ENCODE measurements at regions not wholly inside any gene's neighbourhood (a gene's known extent, or its start where the extent isn't known, plus 50 kb on each side); places are given as distances from the start of the nearest gene placed in this dataset.

- H3K4me3 ChIP-seq (ENCODE audit: low read depth, low read length), result no peak overlapping the region
- ChIA-PET CTCF (no interaction called here), POLR2A (no interaction called here)
- TF ChIP-seq, protein P1, sequence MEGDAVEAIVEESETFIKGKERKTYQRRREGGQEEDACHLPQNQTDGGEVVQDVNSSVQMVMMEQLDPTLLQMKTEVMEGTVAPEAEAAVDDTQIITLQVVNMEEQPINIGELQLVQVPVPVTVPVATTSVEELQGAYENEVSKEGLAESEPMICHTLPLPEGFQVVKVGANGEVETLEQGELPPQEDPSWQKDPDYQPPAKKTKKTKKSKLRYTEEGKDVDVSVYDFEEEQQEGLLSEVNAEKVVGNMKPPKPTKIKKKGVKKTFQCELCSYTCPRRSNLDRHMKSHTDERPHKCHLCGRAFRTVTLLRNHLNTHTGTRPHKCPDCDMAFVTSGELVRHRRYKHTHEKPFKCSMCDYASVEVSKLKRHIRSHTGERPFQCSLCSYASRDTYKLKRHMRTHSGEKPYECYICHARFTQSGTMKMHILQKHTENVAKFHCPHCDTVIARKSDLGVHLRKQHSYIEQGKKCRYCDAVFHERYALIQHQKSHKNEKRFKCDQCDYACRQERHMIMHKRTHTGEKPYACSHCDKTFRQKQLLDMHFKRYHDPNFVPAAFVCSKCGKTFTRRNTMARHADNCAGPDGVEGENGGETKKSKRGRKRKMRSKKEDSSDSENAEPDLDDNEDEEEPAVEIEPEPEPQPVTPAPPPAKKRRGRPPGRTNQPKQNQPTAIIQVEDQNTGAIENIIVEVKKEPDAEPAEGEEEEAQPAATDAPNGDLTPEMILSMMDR (IDR thresholded peaks at IDR 0.05; ENCODE audit: insufficient read depth, low read length, missing control alignments), result no peak
- no peak for DNase-seq (ENCODE audit: low read depth, low spot score)
Observed at GRCh38 chr6:65900928-65901327, 193.9 kb upstream of the EYS start.

DNA sequence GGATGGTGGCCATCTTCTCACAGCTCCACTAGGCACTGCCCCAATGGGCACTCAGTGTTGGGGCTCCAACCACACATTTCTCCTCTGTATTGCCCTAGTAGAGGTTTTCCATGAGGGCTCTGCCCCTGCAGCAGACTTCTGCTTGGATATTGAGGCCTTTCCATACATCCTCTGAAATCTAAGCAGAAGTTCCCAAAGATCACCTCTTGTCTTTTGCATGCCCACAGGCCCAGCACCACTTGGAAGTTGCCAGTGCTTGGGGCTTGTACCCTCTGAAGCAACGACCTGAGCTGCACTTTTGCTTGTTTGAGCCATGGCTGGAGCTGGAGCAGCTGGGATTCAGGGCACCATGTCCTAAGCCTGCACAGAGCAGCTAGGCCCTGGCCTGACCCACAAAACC lies 189.1 kb upstream of the EYS start:
- DNase-seq (ENCODE audit: low read depth, low spot score), result no peak
- TF ChIP-seq, protein P1 (IDR thresholded peaks at IDR 0.05; ENCODE audit: insufficient read depth, low read length, missing control alignments), result no peak
- POLR2A ChIA-PET, result no interaction called here
- H3K4me3 ChIP-seq (ENCODE audit: low read depth, low read length), result no peak overlapping the region
- CTCF ChIA-PET, result no interaction called here

GRCh38 chr6:65876668-65877067 lies 169.6 kb upstream of the EYS start:
- CTCF ChIA-PET, result no interaction called here
- H3K4me3 ChIP-seq (ENCODE audit: low read depth, low read length), result no peak overlapping the region
- no peak for DNase-seq (ENCODE audit: low read depth, low spot score)
- TF ChIP-seq, protein P1 (IDR thresholded peaks at IDR 0.05; ENCODE audit: insufficient read depth, low read length, missing control alignments), result no peak
- POLR2A ChIA-PET, result no interaction called here

DNA sequence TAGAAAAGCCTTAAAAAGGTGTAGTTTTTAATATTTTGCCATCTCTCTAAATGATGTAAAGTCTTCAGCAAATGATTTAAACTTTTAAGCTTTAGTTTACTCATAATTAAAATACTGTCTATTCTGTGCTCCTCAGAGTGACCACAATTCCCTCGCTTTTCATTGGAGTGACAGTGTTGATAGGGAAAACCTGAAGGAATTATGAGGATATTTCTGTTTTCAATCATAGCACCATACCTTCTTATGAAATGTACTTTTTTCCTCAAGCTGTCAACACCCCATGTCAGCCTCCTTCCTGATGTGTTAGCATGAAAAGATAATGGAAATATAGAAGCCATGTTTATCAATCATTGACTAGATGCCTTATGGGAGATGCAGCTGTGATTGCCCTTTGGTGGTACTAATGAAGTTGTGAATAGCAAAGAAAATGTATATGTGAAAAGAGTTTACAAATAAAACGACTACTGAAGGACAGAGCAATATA lies 145.4 kb upstream of the EYS start:
- TF ChIP-seq, protein P1 (IDR thresholded peaks at IDR 0.05; ENCODE audit: insufficient read depth, low read length, missing control alignments), result no peak
- no peak overlapping the region for H3K4me3 ChIP-seq (ENCODE audit: low read depth, low read length)
- ChIA-PET CTCF (no interaction called here), POLR2A (no interaction called here)
- no peak for DNase-seq (ENCODE audit: low read depth, low spot score)

DNA sequence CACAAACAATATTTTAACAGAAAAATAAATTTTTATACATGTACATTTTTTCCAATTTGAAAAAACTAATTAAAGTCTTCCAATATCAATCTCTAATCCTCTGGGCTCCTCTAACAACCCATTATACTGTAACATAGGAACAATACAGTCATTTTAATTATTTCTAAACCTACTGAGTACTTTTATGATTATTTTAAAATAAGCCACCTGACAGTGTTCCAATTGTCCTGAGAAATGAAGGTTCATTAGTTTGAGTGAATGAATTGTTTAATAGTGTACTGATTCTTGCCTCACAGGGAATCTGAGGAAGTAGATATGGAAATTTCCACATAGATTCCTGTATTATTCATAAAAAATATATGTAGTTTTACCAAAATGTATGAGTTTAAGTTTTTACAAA lies 123.1 kb upstream of the EYS start:
- H3K4me3 ChIP-seq (ENCODE audit: low read depth, low read length), result no peak overlapping the region
- TF ChIP-seq, protein P1 (IDR thresholded peaks at IDR 0.05; ENCODE audit: insufficient read depth, low read length, missing control alignments), result no peak
- ChIA-PET POLR2A (no interaction called here), CTCF (no interaction called here)
- DNase-seq (ENCODE audit: low read depth, low spot score), result no peak

DNA sequence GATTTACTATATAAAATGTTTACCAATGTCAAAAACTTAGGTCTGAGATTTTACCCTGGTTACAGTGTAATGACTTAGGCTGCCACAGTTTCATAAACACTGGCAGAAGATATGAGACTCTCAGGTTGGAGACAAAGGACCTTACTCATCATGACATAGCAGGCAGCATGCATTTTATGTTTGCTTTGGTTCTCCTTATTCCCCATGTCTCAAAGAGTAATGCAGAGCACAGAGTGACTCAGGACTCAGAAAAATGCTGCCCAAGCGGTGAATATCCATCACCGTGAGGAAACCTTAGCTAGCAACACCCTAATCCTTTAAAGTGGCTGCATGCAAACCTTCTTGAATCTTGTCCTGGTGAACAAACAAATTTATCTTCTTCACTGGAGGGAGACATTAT lies 112.1 kb upstream of the EYS start:
- ChIA-PET POLR2A (no interaction called here), CTCF (no interaction called here)
- TF ChIP-seq, protein P1 (IDR thresholded peaks at IDR 0.05; ENCODE audit: insufficient read depth, low read length, missing control alignments), result no peak
- no peak overlapping the region for H3K4me3 ChIP-seq (ENCODE audit: low read depth, low read length)
- no peak for DNase-seq (ENCODE audit: low read depth, low spot score)

All from AG04449 (cell line).